ENCODE measurements at regions not wholly inside any gene's neighbourhood (a gene's known extent, or its start where the extent isn't known, plus 50 kb on each side); places are given as distances from the start of the nearest gene placed in this dataset.

- no peak for TF ChIP-seq MAX (IDR thresholded peaks at IDR 0.05; ENCODE audit: low read depth)
- no peak for TF ChIP-seq TAF1 (IDR thresholded peaks at IDR 0.05; ENCODE audit: borderline replicate concordance, low read depth, low read length)
- no peak for TF ChIP-seq RCOR1 (IDR thresholded peaks at IDR 0.05; ENCODE audit: low read length)
- TF ChIP-seq YY1 (IDR thresholded peaks at IDR 0.05; ENCODE audit: low read depth) = no peak
- no peak for TF ChIP-seq CTCF (IDR thresholded peaks at IDR 0.05)
- TF ChIP-seq MXI1 (IDR thresholded peaks at IDR 0.05; ENCODE audit: low read depth, low read length) = no peak
- TF ChIP-seq USF2 (IDR thresholded peaks at IDR 0.05; ENCODE audit: borderline replicate concordance, low read depth, low read length) = no peak
- no peak for TF ChIP-seq POLR2AphosphoS5 (IDR thresholded peaks at IDR 0.05; ENCODE audit: low read depth, low read length)
- no peak for TF ChIP-seq RAD21 (IDR thresholded peaks at IDR 0.05; ENCODE audit: low read length)
- TF ChIP-seq EZH2phosphoT487 (IDR thresholded peaks at IDR 0.05; ENCODE audit: borderline replicate concordance, low read depth) = no peak
- TF ChIP-seq TCF12 (IDR thresholded peaks at IDR 0.05) = no peak
Measured at GRCh38 chr2:221876016-221876415, 303.9 kb upstream of the EPHA4 start.
